ENCODE measurements at regions not wholly inside any gene's neighbourhood (a gene's known extent, or its start where the extent isn't known, plus 50 kb on each side); places are given as distances from the start of the nearest gene placed in this dataset.

GRCh38 chr15:52879904-52880303 is 89.8 kb upstream of the ONECUT1 start:
- TF ChIP-seq, protein P1, sequence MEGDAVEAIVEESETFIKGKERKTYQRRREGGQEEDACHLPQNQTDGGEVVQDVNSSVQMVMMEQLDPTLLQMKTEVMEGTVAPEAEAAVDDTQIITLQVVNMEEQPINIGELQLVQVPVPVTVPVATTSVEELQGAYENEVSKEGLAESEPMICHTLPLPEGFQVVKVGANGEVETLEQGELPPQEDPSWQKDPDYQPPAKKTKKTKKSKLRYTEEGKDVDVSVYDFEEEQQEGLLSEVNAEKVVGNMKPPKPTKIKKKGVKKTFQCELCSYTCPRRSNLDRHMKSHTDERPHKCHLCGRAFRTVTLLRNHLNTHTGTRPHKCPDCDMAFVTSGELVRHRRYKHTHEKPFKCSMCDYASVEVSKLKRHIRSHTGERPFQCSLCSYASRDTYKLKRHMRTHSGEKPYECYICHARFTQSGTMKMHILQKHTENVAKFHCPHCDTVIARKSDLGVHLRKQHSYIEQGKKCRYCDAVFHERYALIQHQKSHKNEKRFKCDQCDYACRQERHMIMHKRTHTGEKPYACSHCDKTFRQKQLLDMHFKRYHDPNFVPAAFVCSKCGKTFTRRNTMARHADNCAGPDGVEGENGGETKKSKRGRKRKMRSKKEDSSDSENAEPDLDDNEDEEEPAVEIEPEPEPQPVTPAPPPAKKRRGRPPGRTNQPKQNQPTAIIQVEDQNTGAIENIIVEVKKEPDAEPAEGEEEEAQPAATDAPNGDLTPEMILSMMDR (IDR thresholded peaks at IDR 0.05) = no peak
- DNase-seq (ENCODE audit: low spot score) (no peak), ATAC-seq (ENCODE audit: insufficient number of reproducible peaks, low FRiP score, low read depth) (no peak)
- no peaks in the 10 kb centered on the region for H3K4me1 ChIP-seq (ENCODE audit: control insufficient read depth in 1 of 2, low read depth in 2 of 2)
- H3K27me3 ChIP-seq (replicated peaks; ENCODE audit: insufficient read depth) = no peaks in the 10 kb centered on the region
- no peak overlapping the region for H3K4me3 ChIP-seq
- H3K36me3 ChIP-seq = no peaks in the 10 kb centered on the region
- no peaks in the 10 kb centered on the region for H3K9me3 ChIP-seq
- no peak overlapping the region for H3K27ac ChIP-seq

- Histone ChIP-seq H3K36me3 (no peaks in the 10 kb centered on the region), H3K27ac (no peak overlapping the region), H3K27me3 (replicated peaks; ENCODE audit: insufficient read depth) (no peaks in the 10 kb centered on the region), H3K4me1 (ENCODE audit: control insufficient read depth in 1 of 2, low read depth in 2 of 2) (no peaks in the 10 kb centered on the region), H3K4me3 (no peak overlapping the region), H3K9me3 (no peaks in the 10 kb centered on the region)
- TF ChIP-seq, protein P1 (IDR thresholded peaks at IDR 0.05) = no peak
- DNase-seq (ENCODE audit: low spot score) (no peak), ATAC-seq (ENCODE audit: insufficient number of reproducible peaks, low FRiP score, low read depth) (no peak)
These were observed 89.0 kb upstream of the ONECUT1 start for GRCh38 chr15:52879145-52879544.

DNA sequence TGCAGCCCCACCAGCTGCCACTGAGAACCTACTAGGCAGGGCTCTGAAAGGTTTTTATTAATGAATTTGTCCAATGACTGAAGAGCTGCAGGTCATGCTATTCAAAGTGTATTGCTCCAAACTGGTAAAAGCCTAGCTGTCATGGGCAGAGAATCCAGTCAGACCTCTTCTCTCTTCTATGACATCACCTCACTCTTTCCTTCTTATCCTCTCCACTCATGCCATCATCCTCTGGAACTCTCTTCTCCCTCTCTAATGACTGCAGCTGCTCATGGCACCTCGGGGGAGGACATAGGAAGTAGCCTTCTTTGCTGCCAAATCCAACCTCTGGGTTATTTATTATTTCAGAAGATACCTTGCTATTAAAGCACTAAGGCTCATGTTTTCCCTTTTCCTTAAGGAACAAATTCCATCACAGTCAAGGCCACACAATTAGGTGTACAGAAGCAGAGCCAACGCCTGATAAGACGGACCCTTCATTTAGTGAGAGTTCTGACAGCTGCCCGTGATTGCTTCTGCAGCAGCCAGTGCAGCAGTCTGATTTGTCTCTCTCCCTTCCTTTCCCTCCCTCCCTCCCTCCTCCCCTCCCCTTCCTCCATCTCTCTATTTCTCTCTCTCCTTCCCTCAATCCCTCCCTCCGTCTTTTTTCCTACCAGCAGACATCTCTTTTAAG is 87.0 kb upstream of the ONECUT1 start:
- Histone ChIP-seq H3K36me3 (no peaks in the 10 kb centered on the region), H3K27ac (no peak overlapping the region), H3K4me3 (no peak overlapping the region), H3K4me1 (ENCODE audit: control insufficient read depth in 1 of 2, low read depth in 2 of 2) (no peaks in the 10 kb centered on the region), H3K27me3 (replicated peaks; ENCODE audit: insufficient read depth) (no peaks in the 10 kb centered on the region), H3K9me3 (no peaks in the 10 kb centered on the region)
- TF ChIP-seq, protein P1 (IDR thresholded peaks at IDR 0.05) = no peak
- no peak for DNase-seq (ENCODE audit: low spot score)
- ATAC-seq (ENCODE audit: insufficient number of reproducible peaks, low FRiP score, low read depth) = no peak

DNA sequence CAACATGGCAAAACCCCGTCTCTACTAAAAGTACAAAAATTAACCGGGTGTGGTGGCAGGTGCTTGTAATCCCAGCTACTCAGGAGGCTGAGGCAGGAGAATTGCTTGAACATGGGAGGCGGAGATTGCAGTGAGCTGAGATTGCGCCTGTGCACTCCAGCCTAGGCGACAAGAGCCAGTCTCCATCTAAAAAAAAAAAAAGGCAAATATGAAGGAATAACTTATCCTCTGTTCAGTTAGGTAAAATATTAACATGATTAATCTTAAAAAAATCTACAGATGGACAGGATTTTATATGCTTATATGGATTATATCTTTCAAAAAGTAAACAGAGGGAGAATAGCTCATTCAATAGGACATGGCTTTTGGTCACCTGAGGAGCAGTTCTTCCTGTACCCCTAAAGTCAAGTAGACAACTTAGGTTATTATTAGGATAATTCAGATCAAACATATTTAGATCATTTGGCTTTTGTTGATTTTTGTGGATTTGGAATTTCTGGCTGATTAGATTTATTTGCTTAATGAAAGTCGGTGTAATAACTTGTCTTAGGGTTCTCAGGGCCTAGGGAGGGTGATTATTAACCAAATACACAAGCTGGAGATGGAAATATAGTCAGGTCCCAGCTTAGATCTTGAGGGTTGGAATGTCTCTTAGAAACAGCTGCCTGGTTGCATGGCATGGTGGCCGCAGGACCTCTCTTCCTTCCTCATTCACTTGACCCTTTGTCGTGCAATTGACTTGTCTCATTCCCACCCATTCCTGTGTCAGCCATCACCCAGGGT is 82.1 kb upstream of the ONECUT1 start:
- H3K4me1 ChIP-seq (ENCODE audit: control insufficient read depth in 1 of 2, low read depth in 2 of 2) = no peaks in the 10 kb centered on the region
- no peaks in the 10 kb centered on the region for H3K36me3 ChIP-seq
- TF ChIP-seq, protein P1 (IDR thresholded peaks at IDR 0.05) = no peak
- no peaks in the 10 kb centered on the region for H3K9me3 ChIP-seq
- H3K4me3 ChIP-seq = no peak overlapping the region
- H3K27ac ChIP-seq = no peak overlapping the region
- no peak for DNase-seq (ENCODE audit: low spot score)
- ATAC-seq (ENCODE audit: insufficient number of reproducible peaks, low FRiP score, low read depth) = no peak
- H3K27me3 ChIP-seq (replicated peaks; ENCODE audit: insufficient read depth) = no peaks in the 10 kb centered on the region

GRCh38 chr15:52870015-52870414 is 79.9 kb upstream of the ONECUT1 start:
- Histone ChIP-seq H3K27ac (no peak overlapping the region), H3K36me3 (no peaks in the 10 kb centered on the region), H3K4me1 (ENCODE audit: control insufficient read depth in 1 of 2, low read depth in 2 of 2) (no peaks in the 10 kb centered on the region), H3K27me3 (replicated peaks; ENCODE audit: insufficient read depth) (no peaks in the 10 kb centered on the region), H3K4me3 (no peak overlapping the region), H3K9me3 (no peaks in the 10 kb centered on the region)
- TF ChIP-seq, protein P1 (IDR thresholded peaks at IDR 0.05) = no peak
- DNase-seq (ENCODE audit: low spot score) (no peak), ATAC-seq (ENCODE audit: insufficient number of reproducible peaks, low FRiP score, low read depth) (no peak)

Measured in thoracic aorta (tissue), 2 donors.